MG63 (cell line): ENCODE measurements at regions not wholly inside any gene's neighbourhood (a gene's known extent, or its start where the extent isn't known, plus 50 kb on each side); places are given as distances from the start of the nearest gene placed in this dataset.

Experiments
- DNase-seq: peaks from one replicate; pipeline ENCODE4 v3.0.0-alpha.2; 2020
- H3K27me3 ChIP-seq: fragments of 250-450 bp; sonication (Bioruptor Pico); 2 replicates; pipeline ENCODE4 v1.5.1; 2020; ENCODE audit warnings: mild to moderate bottlenecking, moderate library complexity
- H3K36me3 ChIP-seq: fragments of 250-450 bp; sonication (Bioruptor Pico); 2 replicates; pipeline ENCODE4 v1.5.1; 2020; ENCODE audit warnings: mild to moderate bottlenecking, moderate library complexity
- H3K4me3 ChIP-seq: fragments of 250-450 bp; sonication (Bioruptor Pico); 2 replicates; pipeline ENCODE4 v1.5.1; 2020; ENCODE audit warnings: mild to moderate bottlenecking, moderate library complexity
- H3K9me3 ChIP-seq: fragments of 250-450 bp; sonication (Bioruptor Pico); 2 replicates; pipeline ENCODE4 v1.5.1; 2020; ENCODE audit warnings: mild to moderate bottlenecking, moderate library complexity

DNA sequence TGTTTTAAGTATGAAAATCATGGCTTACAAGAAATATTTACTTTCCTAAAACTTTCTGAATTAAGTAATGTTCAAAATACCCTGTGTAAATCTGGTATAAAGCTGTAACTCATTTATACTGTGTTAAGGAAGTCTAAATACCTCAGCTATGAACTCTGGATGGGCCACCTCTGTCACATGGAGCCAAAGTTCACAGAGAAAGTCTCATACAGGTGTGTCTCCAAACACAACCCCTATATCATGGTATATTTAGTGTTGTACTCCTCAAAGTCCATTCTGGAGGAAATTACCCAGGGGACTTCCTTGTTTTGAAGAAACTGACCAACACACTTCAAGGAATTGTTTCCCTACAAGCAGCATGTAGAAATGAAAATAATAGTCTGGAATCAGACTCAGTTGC, 909.2 kb upstream of the TENM4 start:
- H3K9me3 ChIP-seq = no peaks in the 10 kb centered on the region
- H3K27me3 ChIP-seq = no peaks in the 10 kb centered on the region
- H3K4me3 ChIP-seq = no peak overlapping the region
- DNase-seq = no peak
- no peaks in the 10 kb centered on the region for H3K36me3 ChIP-seq

DNA sequence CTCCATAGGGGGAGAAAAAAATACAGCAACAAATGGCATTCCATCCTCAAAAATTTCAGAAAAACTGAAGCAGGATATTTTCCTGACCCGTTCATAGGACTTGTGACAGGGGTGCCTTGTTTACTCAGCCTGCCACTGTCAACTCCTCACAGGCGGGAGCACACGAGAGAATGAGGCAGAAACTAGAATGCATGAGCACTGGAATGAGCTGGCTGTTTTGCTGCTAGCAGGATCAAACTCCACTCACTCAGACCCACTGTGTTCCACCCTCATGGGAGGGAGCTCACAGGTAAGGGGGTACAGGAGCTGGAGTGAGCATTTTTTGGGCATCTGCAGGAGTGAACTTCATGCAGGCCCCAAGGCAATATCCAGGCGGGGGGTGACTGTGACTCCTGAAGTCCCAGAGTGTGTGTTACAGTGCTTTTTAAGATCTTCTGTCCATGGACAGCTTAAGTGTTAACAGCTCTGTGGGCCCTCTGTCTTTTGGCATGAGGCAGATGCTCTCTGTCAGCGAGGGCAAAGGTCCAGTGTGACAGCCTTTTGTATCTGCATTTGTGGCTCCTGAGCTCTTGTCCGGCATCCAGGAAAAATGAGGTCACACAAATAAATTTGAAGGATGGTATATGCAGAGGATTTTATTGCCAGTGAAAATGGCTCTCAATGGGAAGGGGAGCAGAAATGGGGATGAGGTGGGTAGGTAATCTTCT, 905.7 kb upstream of the TENM4 start:
- no peaks in the 10 kb centered on the region for H3K27me3 ChIP-seq
- no peaks in the 10 kb centered on the region for H3K36me3 ChIP-seq
- no peak overlapping the region for H3K4me3 ChIP-seq
- DNase-seq = no peak
- no peaks in the 10 kb centered on the region for H3K9me3 ChIP-seq

DNA sequence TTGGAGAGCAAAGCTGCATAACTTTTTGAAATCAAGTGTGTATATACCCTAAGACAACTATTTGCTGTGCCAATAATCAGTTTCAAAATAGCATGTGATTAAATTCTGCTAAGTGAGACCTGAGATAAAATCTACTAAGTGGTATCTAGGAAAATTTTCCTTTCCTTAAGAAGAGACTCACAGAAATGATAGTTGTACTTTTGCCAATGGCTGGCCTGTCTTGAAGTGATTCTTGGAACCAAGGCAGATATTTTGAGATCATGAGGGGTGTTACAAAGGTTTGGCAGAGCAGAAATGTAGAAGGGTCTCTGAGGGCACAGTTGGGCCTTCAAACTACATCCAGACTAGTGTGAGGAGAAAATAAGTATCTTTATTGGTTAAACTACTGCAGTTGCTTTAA, 902.6 kb upstream of the TENM4 start:
- no peak overlapping the region for H3K4me3 ChIP-seq
- no peak for DNase-seq
- no peaks in the 10 kb centered on the region for H3K36me3 ChIP-seq
- H3K27me3 ChIP-seq = no peaks in the 10 kb centered on the region
- H3K9me3 ChIP-seq = no peaks in the 10 kb centered on the region

DNA sequence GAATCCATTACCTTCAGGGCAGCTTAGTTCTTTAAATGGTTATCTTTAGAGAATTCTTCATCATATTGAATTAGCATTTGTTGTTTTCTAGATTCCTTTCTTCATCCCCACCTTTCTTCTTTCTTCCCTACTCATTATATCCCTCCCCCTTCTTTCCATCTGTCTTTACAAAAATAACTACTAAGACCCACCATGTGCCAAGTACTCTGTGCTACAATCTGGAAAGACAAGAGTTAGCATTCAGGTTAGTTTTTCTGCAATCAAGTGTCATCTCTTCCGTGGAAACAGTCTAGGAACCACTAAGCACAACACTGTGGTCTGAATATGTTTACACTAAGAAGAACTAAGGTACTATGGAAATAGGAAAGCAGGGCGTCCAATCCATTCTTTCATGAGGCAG, 897.4 kb upstream of the TENM4 start:
- Histone ChIP-seq H3K4me3 (no peak overlapping the region), H3K9me3 (no peaks in the 10 kb centered on the region), H3K36me3 (no peaks in the 10 kb centered on the region), H3K27me3 (no peaks in the 10 kb centered on the region)
- no peak for DNase-seq

- Histone ChIP-seq H3K27me3 (no peaks in the 10 kb centered on the region), H3K36me3 (no peaks in the 10 kb centered on the region)
Observed at GRCh38 chr11:80331694-80332093, 890.9 kb upstream of the TENM4 start.

GRCh38 chr11:80330264-80330663, 889.4 kb upstream of the TENM4 start:
- Histone ChIP-seq H3K36me3 (no peaks in the 10 kb centered on the region), H3K9me3 (no peaks in the 10 kb centered on the region), H3K4me3 (no peak overlapping the region), H3K27me3 (no peaks in the 10 kb centered on the region)
- no peak for DNase-seq

More at GRCh38 chr11:80331694-80332093, 890.9 kb upstream of the TENM4 start:
- H3K9me3 ChIP-seq = no peaks in the 10 kb centered on the region
- DNase-seq = no peak
- H3K4me3 ChIP-seq = no peak overlapping the region

- H3K9me3 ChIP-seq = no peaks in the 10 kb centered on the region
- no peak overlapping the region for H3K4me3 ChIP-seq
- no peak for DNase-seq
- no peaks in the 10 kb centered on the region for H3K36me3 ChIP-seq
- no peaks in the 10 kb centered on the region for H3K27me3 ChIP-seq
Observed at GRCh38 chr11:80328774-80329173, 887.9 kb upstream of the TENM4 start.

- DNase-seq = no peak
- H3K9me3 ChIP-seq = no peaks in the 10 kb centered on the region
- no peaks in the 10 kb centered on the region for H3K36me3 ChIP-seq
- no peaks in the 10 kb centered on the region for H3K27me3 ChIP-seq
- no peak overlapping the region for H3K4me3 ChIP-seq
Observed at GRCh38 chr11:80327956-80328614, 887.3 kb upstream of the TENM4 start.

DNA sequence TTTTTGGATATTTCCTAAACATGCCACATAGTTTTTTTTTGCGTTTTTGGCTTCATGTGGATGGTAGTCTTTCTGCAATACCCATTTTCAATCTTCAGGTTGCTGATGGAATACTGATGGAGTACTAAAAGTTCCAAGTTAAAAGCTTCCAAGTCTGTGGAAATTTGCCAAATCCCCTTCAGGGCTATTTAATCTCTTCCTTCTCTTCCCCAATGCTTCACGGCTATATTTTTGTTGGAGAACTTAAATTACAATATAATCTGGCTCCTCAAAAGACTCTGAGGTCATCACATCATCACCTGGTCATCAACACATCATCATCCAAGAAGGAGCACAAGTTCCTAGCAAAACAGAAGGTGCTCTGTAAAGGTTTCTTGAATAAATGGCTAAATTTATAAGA, 881.0 kb upstream of the TENM4 start:
- Histone ChIP-seq H3K4me3 (no peak overlapping the region), H3K27me3 (no peaks in the 10 kb centered on the region), H3K9me3 (no peaks in the 10 kb centered on the region), H3K36me3 (no peaks in the 10 kb centered on the region)
- no peak for DNase-seq

- no peak for DNase-seq
- H3K36me3 ChIP-seq = no peaks in the 10 kb centered on the region
- no peaks in the 10 kb centered on the region for H3K27me3 ChIP-seq
- no peaks in the 10 kb centered on the region for H3K9me3 ChIP-seq
- H3K4me3 ChIP-seq = no peak overlapping the region
Observed at GRCh38 chr11:80320765-80321164, 879.9 kb upstream of the TENM4 start.

GRCh38 chr11:80320226-80320625, 879.4 kb upstream of the TENM4 start:
- DNase-seq = no peak
- Histone ChIP-seq H3K27me3 (no peaks in the 10 kb centered on the region), H3K4me3 (no peak overlapping the region), H3K36me3 (no peaks in the 10 kb centered on the region), H3K9me3 (no peaks in the 10 kb centered on the region)

GRCh38 chr11:80317612-80318011, 876.8 kb upstream of the TENM4 start:
- Histone ChIP-seq H3K4me3 (no peak overlapping the region), H3K9me3 (no peaks in the 10 kb centered on the region), H3K36me3 (no peaks in the 10 kb centered on the region), H3K27me3 (no peaks in the 10 kb centered on the region)
- DNase-seq = no peak

- no peak for DNase-seq
- Histone ChIP-seq H3K27me3 (no peaks in the 10 kb centered on the region), H3K9me3 (no peaks in the 10 kb centered on the region), H3K4me3 (no peak overlapping the region), H3K36me3 (no peaks in the 10 kb centered on the region)
Observed at GRCh38 chr11:80315200-80315599, 874.4 kb upstream of the TENM4 start.

GRCh38 chr11:80309301-80309700, 868.5 kb upstream of the TENM4 start:
- Histone ChIP-seq H3K36me3 (no peaks in the 10 kb centered on the region), H3K27me3 (no peaks in the 10 kb centered on the region), H3K4me3 (no peak overlapping the region), H3K9me3 (no peaks in the 10 kb centered on the region)
- no peak for DNase-seq

DNA sequence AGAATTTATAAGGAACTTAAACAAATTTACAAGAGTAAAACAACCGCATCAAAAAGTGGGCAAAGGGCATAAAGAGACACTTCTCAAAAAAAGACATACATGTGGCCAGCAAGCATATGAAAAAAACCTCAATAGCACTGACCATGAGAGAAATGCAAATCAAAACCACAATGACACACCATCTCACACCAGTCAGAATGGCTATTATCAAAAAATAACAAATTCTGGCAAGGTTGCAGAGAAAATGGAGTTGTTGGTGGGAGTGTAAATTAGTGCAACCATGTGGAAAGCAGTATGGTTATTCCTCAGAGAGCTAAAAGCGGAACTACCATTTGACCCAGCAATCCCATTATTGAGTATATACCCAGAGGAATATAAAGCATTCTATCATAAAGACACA, 866.8 kb upstream of the TENM4 start:
- Histone ChIP-seq H3K9me3 (no peaks in the 10 kb centered on the region; the same call in 1 of the 2 replicates), H3K27me3 (no peaks in the 10 kb centered on the region), H3K36me3 (no peaks in the 10 kb centered on the region), H3K4me3 (no peak overlapping the region)
- no peak for DNase-seq

GRCh38 chr11:80297858-80298632, 857.2 kb upstream of the TENM4 start:
- Histone ChIP-seq H3K36me3 (no peaks in the 10 kb centered on the region), H3K27me3 (no peaks in the 10 kb centered on the region), H3K9me3 (no peaks in the 10 kb centered on the region), H3K4me3 (no peak overlapping the region)
- DNase-seq = peak; percentile 9

- Histone ChIP-seq H3K36me3 (no peaks in the 10 kb centered on the region), H3K9me3 (no peaks in the 10 kb centered on the region), H3K4me3 (no peak overlapping the region), H3K27me3 (no peaks in the 10 kb centered on the region)
- DNase-seq = no peak
Observed at GRCh38 chr11:80293293-80293692, 852.5 kb upstream of the TENM4 start.
